Astrocyte (in vitro differentiated cells and primary cell): ENCODE measurements at regions not wholly inside any gene's neighbourhood (a gene's known extent, or its start where the extent isn't known, plus 50 kb on each side); places are given as distances from the start of the nearest gene placed in this dataset.

ENCODE experiments used
- DNase-seq: peaks from one replicate; pipeline ENCODE4 v3.0.0-alpha.2; 2010; ENCODE audit warnings: low read depth
- FAIRE-seq: peaks from 2 replicates; lab custom pipeline; 2011; peaks lifted over from hg19 to GRCh38; lab: Jason Lieb, UNC
- H2AFZ ChIP-seq: 2 replicates; pipeline ENCODE4 v1.6.0; 2012; ENCODE audit warnings: low read depth, low read length, inconsistent platforms
- H3K27ac ChIP-seq: 2 replicates; pipeline ENCODE4 v1.5.1; 2011; ENCODE audit warnings: low read depth, low read length, inconsistent platforms
- H3K27me3 ChIP-seq: 2 replicates; pipeline ENCODE4 v1.6.0; 2011; ENCODE audit warnings: low read length, inconsistent platforms; ENCODE audit not compliant: insufficient read depth
- H3K36me3 ChIP-seq: 2 replicates; pipeline ENCODE4 v1.5.1; 2011; ENCODE audit warnings: low read length, inconsistent platforms; ENCODE audit not compliant: insufficient read depth
- H3K4me1 ChIP-seq: 2 replicates; pipeline ENCODE4 v1.5.1; 2011; ENCODE audit warnings: low read length, inconsistent platforms; ENCODE audit not compliant: insufficient read depth
- H3K4me2 ChIP-seq: 2 replicates; pipeline ENCODE4 v1.6.0; 2012; ENCODE audit warnings: low read length, inconsistent platforms
- H3K4me3 ChIP-seq: 2 replicates; pipeline ENCODE4 v1.5.1; 2011; ENCODE audit warnings: low read depth, mild to moderate bottlenecking, low read length, inconsistent platforms; ENCODE audit not compliant: insufficient read depth
- H3K79me2 ChIP-seq: 2 replicates; pipeline ENCODE4 v1.6.0; 2012; ENCODE audit warnings: mild to moderate bottlenecking, low read length, inconsistent platforms; ENCODE audit not compliant: insufficient read depth
- H3K9ac ChIP-seq: 2 replicates; pipeline ENCODE4 v1.6.0; 2012; ENCODE audit warnings: mild to moderate bottlenecking, low read length, inconsistent platforms
- H3K9me3 ChIP-seq: 2 replicates; pipeline ENCODE4 v1.5.1; 2012; ENCODE audit warnings: low read depth, mild to moderate bottlenecking, low read length, inconsistent platforms; ENCODE audit not compliant: insufficient read depth
- H4K20me1 ChIP-seq: 2 replicates; pipeline ENCODE4 v1.6.0; 2012; ENCODE audit warnings: low read length, inconsistent platforms; ENCODE audit not compliant: insufficient read depth
- H3K27ac Mint-ChIP-seq: one replicate; pipeline ENCODE4 v1.8.0; 2021; ENCODE audit warnings: mild to moderate bottlenecking, mixed read lengths; ENCODE audit not compliant: unreplicated experiment
- H3K27me3 Mint-ChIP-seq: one replicate; pipeline ENCODE4 v1.8.0; 2021; ENCODE audit warnings: low read depth, mixed read lengths; ENCODE audit not compliant: unreplicated experiment
- H3K36me3 Mint-ChIP-seq: one replicate; pipeline ENCODE4 v1.8.0; 2021; ENCODE audit warnings: low read depth, mixed read lengths; ENCODE audit not compliant: unreplicated experiment
- H3K4me1 Mint-ChIP-seq: one replicate; pipeline ENCODE4 v1.8.0; 2021; ENCODE audit warnings: low read depth, mixed read lengths; ENCODE audit not compliant: unreplicated experiment
- H3K4me3 Mint-ChIP-seq: one replicate; pipeline ENCODE4 v1.8.0; 2021; ENCODE audit warnings: mild to moderate bottlenecking, moderate library complexity, mixed read lengths; ENCODE audit not compliant: unreplicated experiment
- H3K9me3 Mint-ChIP-seq: one replicate; pipeline ENCODE4 v1.8.0; 2021; ENCODE audit warnings: mild to moderate bottlenecking, mixed read lengths; ENCODE audit not compliant: unreplicated experiment
- CTCF ChIP-seq: IDR thresholded peaks from 2 replicates; pipeline ENCODE4 v1.5.1; 2011; ENCODE audit warnings: low read depth, mild to moderate bottlenecking, inconsistent platforms, low read length, moderate library complexity; ENCODE audit not compliant: insufficient read depth
- EZH2 ChIP-seq: IDR thresholded peaks from 2 replicates; pipeline ENCODE4 v1.6.1; 2012; ENCODE audit warnings: mild to moderate bottlenecking, low read length, inconsistent platforms; ENCODE audit not compliant: insufficient read depth

- Mint-ChIP-seq H3K9me3 (peaks cover 6% of the 10 kb centered on the region), H3K36me3 (no peaks in the 10 kb centered on the region), H3K4me3 (no peak overlapping the region), H3K4me1 (no peaks in the 10 kb centered on the region), H3K27ac (no peak overlapping the region), H3K27me3 (peaks cover 5% of the 10 kb centered on the region)
- no peak overlapping the region for H3K4me2 ChIP-seq
- no peaks in the 10 kb centered on the region for H3K27me3 ChIP-seq
- no peak overlapping the region for H3K9ac ChIP-seq
- H3K79me2 ChIP-seq: no peaks in the 10 kb centered on the region
- no peaks in the 10 kb centered on the region for H3K4me1 ChIP-seq
- no peaks in the 10 kb centered on the region for H3K36me3 ChIP-seq
- FAIRE-seq (no peak), DNase-seq (no peak)
- TF ChIP-seq CTCF (no peak), EZH2 (no peak)
- no peak overlapping the region for H3K4me3 ChIP-seq
- no peak overlapping the region for H3K27ac ChIP-seq
- H2AFZ ChIP-seq: no peak overlapping the region
- H3K9me3 ChIP-seq: peaks cover 4% of the 10 kb centered on the region
- no peaks in the 10 kb centered on the region for H4K20me1 ChIP-seq
Measured at GRCh38 chr2:23164173-23164572, 220.8 kb upstream of the KLHL29 start.

GRCh38 chr2:23169896-23170295 lies 215.1 kb upstream of the KLHL29 start:
- no peak for TF ChIP-seq EZH2
- no peak for TF ChIP-seq CTCF
- peaks cover 6% of the 10 kb centered on the region for H3K9me3 Mint-ChIP-seq
- DNase-seq (no peak), FAIRE-seq (no peak)
- Histone ChIP-seq H2AFZ (no peak overlapping the region), H3K9me3 (peaks cover 8% of the 10 kb centered on the region), H3K27me3 (no peaks in the 10 kb centered on the region), H3K4me3 (no peak overlapping the region), H3K79me2 (no peaks in the 10 kb centered on the region), H4K20me1 (no peaks in the 10 kb centered on the region), H3K27ac (no peak overlapping the region), H3K4me2 (no peak overlapping the region), H3K36me3 (no peaks in the 10 kb centered on the region), H3K9ac (no peak overlapping the region), H3K4me1 (no peaks in the 10 kb centered on the region)
- H3K4me1 Mint-ChIP-seq: no peaks in the 10 kb centered on the region
- H3K27ac Mint-ChIP-seq: no peak overlapping the region
- no peak overlapping the region for H3K4me3 Mint-ChIP-seq
- peaks cover 12% of the 10 kb centered on the region for H3K27me3 Mint-ChIP-seq
- no peaks in the 10 kb centered on the region for H3K36me3 Mint-ChIP-seq

GRCh38 chr2:23171108-23171507 lies 213.9 kb upstream of the KLHL29 start:
- no peaks in the 10 kb centered on the region for H3K27me3 ChIP-seq
- FAIRE-seq (no peak), DNase-seq (no peak)
- no peaks in the 10 kb centered on the region for H3K79me2 ChIP-seq
- no peak overlapping the region for H3K27ac Mint-ChIP-seq
- no peak overlapping the region for H3K4me2 ChIP-seq
- H3K9me3 ChIP-seq: peaks cover 8% of the 10 kb centered on the region
- H3K9me3 Mint-ChIP-seq: peaks cover 6% of the 10 kb centered on the region
- TF ChIP-seq EZH2 (no peak), CTCF (no peak)
- H4K20me1 ChIP-seq: no peaks in the 10 kb centered on the region
- no peak overlapping the region for H2AFZ ChIP-seq
- no peak overlapping the region for H3K4me3 Mint-ChIP-seq
- no peak overlapping the region for H3K4me3 ChIP-seq
- no peaks in the 10 kb centered on the region for H3K4me1 Mint-ChIP-seq
- H3K9ac ChIP-seq: no peak overlapping the region
- no peaks in the 10 kb centered on the region for H3K36me3 ChIP-seq
- no peaks in the 10 kb centered on the region for H3K36me3 Mint-ChIP-seq
- H3K4me1 ChIP-seq: no peaks in the 10 kb centered on the region
- peaks cover 13% of the 10 kb centered on the region for H3K27me3 Mint-ChIP-seq
- H3K27ac ChIP-seq: no peak overlapping the region
